ENCODE measurements at regions not wholly inside any gene's neighbourhood (a gene's known extent, or its start where the extent isn't known, plus 50 kb on each side); places are given as distances from the start of the nearest gene placed in this dataset.

GRCh38 chr7:85469446-85470010 lies 282.7 kb upstream of the SEMA3D start:
- Histone ChIP-seq H3K27me3 (ENCODE audit: insufficient read depth, insufficient read length) (no peaks in the 10 kb centered on the region), H3K36me3 (ENCODE audit: insufficient read depth, insufficient read length, low read length) (no peaks in the 10 kb centered on the region), H3K4me1 (ENCODE audit: insufficient read depth, insufficient read length) (no peaks in the 10 kb centered on the region), H3K9me3 (ENCODE audit: insufficient read depth, low read length) (no peaks in the 10 kb centered on the region), H3K4me3 (ENCODE audit: insufficient read length, low read depth) (no peak overlapping the region), H3K9ac (ENCODE audit: insufficient read length, low read depth) (no peak overlapping the region)
- TF ChIP-seq ZNF274 (IDR thresholded peaks at IDR 0.05; ENCODE audit: low read depth, low read length) (no peak), SUZ12 (IDR thresholded peaks at IDR 0.05; ENCODE audit: extremely low read depth, insufficient read depth, insufficient read length) (no peak), YY1 (IDR thresholded peaks at IDR 0.05; ENCODE audit: insufficient read depth, insufficient read length) (no peak)
- DNase-seq (ENCODE audit: low read depth, low spot score) = no peak

- DNase-seq (ENCODE audit: low read depth, low spot score) = no peak
- Histone ChIP-seq H3K9ac (ENCODE audit: insufficient read length, low read depth) (no peak overlapping the region), H3K4me1 (ENCODE audit: insufficient read depth, insufficient read length) (no peaks in the 10 kb centered on the region), H3K36me3 (ENCODE audit: insufficient read depth, insufficient read length, low read length) (no peaks in the 10 kb centered on the region), H3K27me3 (ENCODE audit: insufficient read depth, insufficient read length) (no peaks in the 10 kb centered on the region), H3K4me3 (ENCODE audit: insufficient read length, low read depth) (no peak overlapping the region), H3K9me3 (ENCODE audit: insufficient read depth, low read length) (no peaks in the 10 kb centered on the region)
- TF ChIP-seq ZNF274 (IDR thresholded peaks at IDR 0.05; ENCODE audit: low read depth, low read length) = no peak
- no peak for TF ChIP-seq SUZ12 (IDR thresholded peaks at IDR 0.05; ENCODE audit: extremely low read depth, insufficient read depth, insufficient read length)
- TF ChIP-seq YY1 (IDR thresholded peaks at IDR 0.05; ENCODE audit: insufficient read depth, insufficient read length) = no peak
These were observed 277.3 kb upstream of the SEMA3D start for GRCh38 chr7:85464042-85464651.

- Histone ChIP-seq H3K9me3 (ENCODE audit: insufficient read depth, low read length) (no peaks in the 10 kb centered on the region), H3K4me1 (ENCODE audit: insufficient read depth, insufficient read length) (no peaks in the 10 kb centered on the region), H3K4me3 (ENCODE audit: insufficient read length, low read depth) (no peak overlapping the region), H3K36me3 (ENCODE audit: insufficient read depth, insufficient read length, low read length) (no peaks in the 10 kb centered on the region), H3K9ac (ENCODE audit: insufficient read length, low read depth) (no peak overlapping the region), H3K27me3 (ENCODE audit: insufficient read depth, insufficient read length) (no peaks in the 10 kb centered on the region)
- TF ChIP-seq ZNF274 (IDR thresholded peaks at IDR 0.05; ENCODE audit: low read depth, low read length) (no peak), SUZ12 (IDR thresholded peaks at IDR 0.05; ENCODE audit: extremely low read depth, insufficient read depth, insufficient read length) (no peak), YY1 (IDR thresholded peaks at IDR 0.05; ENCODE audit: insufficient read depth, insufficient read length) (no peak)
- no peak for DNase-seq (ENCODE audit: low read depth, low spot score)
These were observed 275.8 kb upstream of the SEMA3D start for GRCh38 chr7:85462671-85463070.

GRCh38 chr7:85457911-85458310 lies 271.1 kb upstream of the SEMA3D start:
- Histone ChIP-seq H3K4me1 (ENCODE audit: insufficient read depth, insufficient read length) (no peaks in the 10 kb centered on the region), H3K36me3 (ENCODE audit: insufficient read depth, insufficient read length, low read length) (no peaks in the 10 kb centered on the region), H3K27me3 (ENCODE audit: insufficient read depth, insufficient read length) (no peaks in the 10 kb centered on the region), H3K9me3 (ENCODE audit: insufficient read depth, low read length) (no peaks in the 10 kb centered on the region), H3K9ac (ENCODE audit: insufficient read length, low read depth) (no peak overlapping the region), H3K4me3 (ENCODE audit: insufficient read length, low read depth) (no peak overlapping the region)
- DNase-seq (ENCODE audit: low read depth, low spot score) = no peak
- TF ChIP-seq SUZ12 (IDR thresholded peaks at IDR 0.05; ENCODE audit: extremely low read depth, insufficient read depth, insufficient read length) = no peak
- TF ChIP-seq YY1 (IDR thresholded peaks at IDR 0.05; ENCODE audit: insufficient read depth, insufficient read length) = no peak
- no peak for TF ChIP-seq ZNF274 (IDR thresholded peaks at IDR 0.05; ENCODE audit: low read depth, low read length)

GRCh38 chr7:85456254-85456653 lies 269.4 kb upstream of the SEMA3D start:
- DNase-seq (ENCODE audit: low read depth, low spot score) = no peak
- Histone ChIP-seq H3K9ac (ENCODE audit: insufficient read length, low read depth) (no peak overlapping the region), H3K4me1 (ENCODE audit: insufficient read depth, insufficient read length) (no peaks in the 10 kb centered on the region), H3K36me3 (ENCODE audit: insufficient read depth, insufficient read length, low read length) (no peaks in the 10 kb centered on the region), H3K27me3 (ENCODE audit: insufficient read depth, insufficient read length) (no peaks in the 10 kb centered on the region), H3K9me3 (ENCODE audit: insufficient read depth, low read length) (no peaks in the 10 kb centered on the region), H3K4me3 (ENCODE audit: insufficient read length, low read depth) (no peak overlapping the region)
- TF ChIP-seq SUZ12 (IDR thresholded peaks at IDR 0.05; ENCODE audit: extremely low read depth, insufficient read depth, insufficient read length) (no peak), ZNF274 (IDR thresholded peaks at IDR 0.05; ENCODE audit: low read depth, low read length) (no peak), YY1 (IDR thresholded peaks at IDR 0.05; ENCODE audit: insufficient read depth, insufficient read length) (no peak)

GRCh38 chr7:85454904-85455303 lies 268.0 kb upstream of the SEMA3D start:
- no peak for DNase-seq (ENCODE audit: low read depth, low spot score)
- Histone ChIP-seq H3K4me1 (ENCODE audit: insufficient read depth, insufficient read length) (no peaks in the 10 kb centered on the region), H3K9me3 (ENCODE audit: insufficient read depth, low read length) (no peaks in the 10 kb centered on the region), H3K36me3 (ENCODE audit: insufficient read depth, insufficient read length, low read length) (no peaks in the 10 kb centered on the region), H3K27me3 (ENCODE audit: insufficient read depth, insufficient read length) (no peaks in the 10 kb centered on the region), H3K4me3 (ENCODE audit: insufficient read length, low read depth) (no peak overlapping the region), H3K9ac (ENCODE audit: insufficient read length, low read depth) (no peak overlapping the region)
- TF ChIP-seq ZNF274 (IDR thresholded peaks at IDR 0.05; ENCODE audit: low read depth, low read length) = no peak
- no peak for TF ChIP-seq SUZ12 (IDR thresholded peaks at IDR 0.05; ENCODE audit: extremely low read depth, insufficient read depth, insufficient read length)
- no peak for TF ChIP-seq YY1 (IDR thresholded peaks at IDR 0.05; ENCODE audit: insufficient read depth, insufficient read length)

- no peaks in the 10 kb centered on the region for H3K4me1 ChIP-seq (ENCODE audit: insufficient read depth, insufficient read length)
- no peak for TF ChIP-seq YY1 (IDR thresholded peaks at IDR 0.05; ENCODE audit: insufficient read depth, insufficient read length)
- no peak for TF ChIP-seq ZNF274 (IDR thresholded peaks at IDR 0.05; ENCODE audit: low read depth, low read length)
- no peaks in the 10 kb centered on the region for H3K9me3 ChIP-seq (ENCODE audit: insufficient read depth, low read length)
- no peak for DNase-seq (ENCODE audit: low read depth, low spot score)
- H3K36me3 ChIP-seq (ENCODE audit: insufficient read depth, insufficient read length, low read length) = no peaks in the 10 kb centered on the region
- no peak overlapping the region for H3K4me3 ChIP-seq (ENCODE audit: insufficient read length, low read depth)
- no peaks in the 10 kb centered on the region for H3K27me3 ChIP-seq (ENCODE audit: insufficient read depth, insufficient read length)
- no peak overlapping the region for H3K9ac ChIP-seq (ENCODE audit: insufficient read length, low read depth)
These were observed 265.8 kb upstream of the SEMA3D start for GRCh38 chr7:85452674-85453073.
